PC-3 (cell line): ENCODE measurements at regions not wholly inside any gene's neighbourhood (a gene's known extent, or its start where the extent isn't known, plus 50 kb on each side); places are given as distances from the start of the nearest gene placed in this dataset.

Source experiments
- ATAC-seq: fragments of 200-7000 bp; cut with Tn5 transposase; 2 replicates; pipeline ENCODE4 v1.9.1; 2020; ENCODE audit warnings: mild to moderate bottlenecking, moderate library complexity
- BruUV-seq: library from RNA; stranded (reverse); fragments of 400-500 nt; replicated peaks from 2 replicates; lab custom pipeline; 2021; lab: Mats Ljungman, UMichigan
- CTCF ChIA-PET: fragments of 300-600 bp; sonication (Branson Sonifier 250); formaldehyde crosslinking; loops from one replicate; lab custom pipeline; 2022; ENCODE audit warnings: antibody characterized with exemption; lab: Charles Lee
- POLR2A ChIA-PET: fragments of 300-600 bp; sonication (Branson Sonifier 250); formaldehyde crosslinking; loops from one replicate; lab custom pipeline; 2022; ENCODE audit warnings: antibody characterized with exemption; ENCODE audit not compliant: unreplicated experiment; lab: Charles Lee
- DNase-seq: peaks from one replicate; pipeline ENCODE4 v3.0.0-alpha.2; 2015
- H2AFZ ChIP-seq: fragments of 300-600 bp; sonication (generic); 2 replicates; pipeline ENCODE4 v1.6.0; 2016; ENCODE audit warnings: antibody characterized with exemption, low read length
- H3F3A ChIP-seq: fragments of 300-600 bp; sonication (generic); one replicate; pipeline ENCODE4 v1.6.0; 2017; ENCODE audit warnings: antibody characterized with exemption, low read length, control low read depth, mild to moderate bottlenecking; ENCODE audit not compliant: unreplicated experiment
- H3K27ac ChIP-seq: fragments of 300-600 bp; sonication (generic); 2 replicates; pipeline ENCODE4 v1.5.1; 2016; ENCODE audit warnings: mild to moderate bottlenecking, low read length
- H3K27me3 ChIP-seq: fragments of 300-600 bp; sonication (generic); 2 replicates; pipeline ENCODE4 v1.6.1; 2016; ENCODE audit warnings: low read length, mixed read lengths
- H3K36me3 ChIP-seq: fragments of 300-600 bp; sonication (generic); 2 replicates; pipeline ENCODE4 v1.6.1; 2016; ENCODE audit warnings: low read depth, mixed run types, low read length, mixed read lengths
- H3K4me1 ChIP-seq: fragments of 300-600 bp; sonication (generic); 2 replicates; pipeline ENCODE4 v1.5.1; 2016; ENCODE audit warnings: low read length; ENCODE audit not compliant: insufficient read depth
- H3K4me2 ChIP-seq: fragments of 300-600 bp; sonication (generic); 2 replicates; pipeline ENCODE4 v1.6.0; 2016; ENCODE audit warnings: low read length
- H3K4me3 ChIP-seq: fragments of 300-600 bp; sonication (generic); 2 replicates; pipeline ENCODE4 v1.5.1; 2016; ENCODE audit warnings: mild to moderate bottlenecking, low read length, mixed read lengths
- H3K79me2 ChIP-seq: fragments of 300-600 bp; sonication (generic); 2 replicates; pipeline ENCODE4 v1.6.1; 2017; ENCODE audit warnings: low read length, mixed read lengths
- H3K9ac ChIP-seq: fragments of 300-600 bp; sonication (generic); 2 replicates; pipeline ENCODE4 v1.6.0; 2016; ENCODE audit warnings: mild to moderate bottlenecking, low read length
- H3K9me2 ChIP-seq: fragments of 300-600 bp; sonication (generic); replicated peaks from 2 replicates; pipeline ENCODE4 v1.6.1; 2016; ENCODE audit warnings: mixed run types, low read length, mixed read lengths
- H3K9me3 ChIP-seq: fragments of 300-600 bp; sonication (generic); 2 replicates; pipeline ENCODE4 v1.6.1; 2016; ENCODE audit warnings: low read length, mixed read lengths
- H4K20me1 ChIP-seq: fragments of 300-600 bp; sonication (generic); 2 replicates; pipeline ENCODE4 v1.6.1; 2016; ENCODE audit warnings: low read length, mixed read lengths
- CTCF ChIP-seq: fragments of 300-600 bp; sonication (generic); conservative IDR thresholded peaks from 2 replicates; pipeline ENCODE4 v1.5.1; 2017; ENCODE audit warnings: antibody characterized with exemption, low read depth, mild to moderate bottlenecking, low read length
- EZH2 ChIP-seq: fragments of 300-600 bp; sonication (generic); IDR thresholded peaks from one replicate; pipeline ENCODE4 v1.6.1; 2017; ENCODE audit warnings: antibody characterized with exemption, mild to moderate bottlenecking, low read length; ENCODE audit not compliant: unreplicated experiment
- EZH2phosphoT487 ChIP-seq: fragments of 300-600 bp; sonication (generic); IDR thresholded peaks from 2 replicates; pipeline ENCODE4 v1.6.1; 2018; ENCODE audit warnings: mild to moderate bottlenecking, antibody characterized with exemption, low read length, borderline replicate concordance
- intact Hi-C: fragments of 100-400 bp; cut with micrococcal nuclease; formaldehyde crosslinking; loops from 2 replicates; pipeline ENCODE4 v1.9.0; 2023

GRCh38 chr18:44062345-44062744 is 618.3 kb upstream of the SETBP1 start:
- H3K27ac ChIP-seq: no peak overlapping the region
- no peaks in the 10 kb centered on the region for H3K27me3 ChIP-seq
- H2AFZ ChIP-seq: no peak overlapping the region
- no peak overlapping the region for H3K9ac ChIP-seq
- ATAC-seq (no peak), DNase-seq (no peak)
- H3K36me3 ChIP-seq: no peaks in the 10 kb centered on the region
- H3F3A ChIP-seq: no peaks in the 10 kb centered on the region
- BruUV-seq: no TSS peak
- TF ChIP-seq EZH2: no peak
- no peak for TF ChIP-seq CTCF
- no peak for TF ChIP-seq EZH2phosphoT487
- H3K4me2 ChIP-seq: no peak overlapping the region
- no peaks in the 10 kb centered on the region for H3K9me2 ChIP-seq
- H3K4me1 ChIP-seq: no peaks in the 10 kb centered on the region
- no peak overlapping the region for H3K4me3 ChIP-seq
- H4K20me1 ChIP-seq: no peaks in the 10 kb centered on the region
- ChIA-PET POLR2A (no interaction called here), CTCF (interaction anchor here (0.6 kb wide), 1 partner anchor 431 kb away, joined by 4 read pairs; no protein-coding TSS in a partner anchor)
- no peaks in the 10 kb centered on the region for H3K9me3 ChIP-seq
- H3K79me2 ChIP-seq: no peaks in the 10 kb centered on the region
- intact Hi-C loops: no loop called here

GRCh38 chr18:44065206-44065605 is 615.5 kb upstream of the SETBP1 start:
- intact Hi-C loops: no loop called here
- H3K79me2 ChIP-seq: no peaks in the 10 kb centered on the region

More at GRCh38 chr18:44065206-44065605, 615.5 kb upstream of the SETBP1 start:
- no peak overlapping the region for H3K4me3 ChIP-seq
- no TSS peak for BruUV-seq
- no peaks in the 10 kb centered on the region for H3F3A ChIP-seq
- DNase-seq (no peak), ATAC-seq (no peak)
- H2AFZ ChIP-seq: no peak overlapping the region
- TF ChIP-seq EZH2 (no peak), CTCF (no peak), EZH2phosphoT487 (no peak)
- no peaks in the 10 kb centered on the region for H3K4me1 ChIP-seq
- ChIA-PET CTCF (no interaction called here), POLR2A (no interaction called here)
- H3K27me3 ChIP-seq: no peaks in the 10 kb centered on the region
- H3K4me2 ChIP-seq: no peak overlapping the region
- H3K9me3 ChIP-seq: no peaks in the 10 kb centered on the region
- no peaks in the 10 kb centered on the region for H3K36me3 ChIP-seq
- no peak overlapping the region for H3K9ac ChIP-seq
- no peak overlapping the region for H3K27ac ChIP-seq
- no peaks in the 10 kb centered on the region for H3K9me2 ChIP-seq
- no peaks in the 10 kb centered on the region for H4K20me1 ChIP-seq
